GM12878 (cell line): ENCODE measurements at regions not wholly inside any gene's neighbourhood (a gene's known extent, or its start where the extent isn't known, plus 50 kb on each side); places are given as distances from the start of the nearest gene placed in this dataset.

Experiments used
- ATAC-seq: fragments of 200-7000 bp; cut with Tn5 transposase; 3 replicates; pipeline ENCODE4 v1.9.1; 2020; ENCODE audit warnings: mild to moderate bottlenecking, moderate library complexity
- BruUV-seq: library from RNA; stranded (reverse); fragments of 400-500 nt; replicated peaks from 2 replicates; lab custom pipeline; 2021; lab: Mats Ljungman, UMichigan
- CTCF ChIA-PET: fragments of 300-600 bp; sonication (Branson Sonifier 250); formaldehyde crosslinking; extraction: SDS; loops from one replicate; lab custom pipeline; 2021; ENCODE audit warnings: inconsistent platforms; lab: Yijun Ruan, JAX
- POLR2A ChIA-PET: fragments of 350-600 bp; formaldehyde crosslinking; extraction: SDS; loops from one replicate; lab custom pipeline; 2021; ENCODE audit warnings: inconsistent platforms; lab: Charles Lee
- RAD21 ChIA-PET: fragments of 300-600 bp; sonication (Branson Sonifier 250); formaldehyde crosslinking; loops from one replicate; lab custom pipeline; 2023; ENCODE audit warnings: antibody characterized with exemption; ENCODE audit not compliant: unreplicated experiment; lab: Charles Lee
- SMC1A ChIA-PET: fragments of 300-600 bp; sonication (Branson Sonifier 250); formaldehyde crosslinking; loops from one replicate; lab custom pipeline; 2023; ENCODE audit not compliant: unreplicated experiment, uncharacterized antibody; lab: Charles Lee
- DNase-seq: peaks from one replicate; pipeline ENCODE4 v3.0.0-alpha.2; 2011; ENCODE audit warnings: low read depth, low spot score
- FAIRE-seq: peaks from 3 replicates; lab custom pipeline; 2011; peaks lifted over from hg19 to GRCh38; lab: Jason Lieb, UNC
- H2AFZ ChIP-seq: 2 replicates; pipeline ENCODE4 v1.6.0; 2011; ENCODE audit warnings: low read depth, low read length, control low read depth; ENCODE audit not compliant: control insufficient read depth
- H3K27ac ChIP-seq: 2 replicates; pipeline ENCODE4 v1.5.1; 2011; ENCODE audit warnings: control low read depth; ENCODE audit not compliant: control insufficient read depth, insufficient read depth
- H3K27me3 ChIP-seq, 2 experiments: replicated peaks in 1 of 2; 2 replicates each; pipeline versions ENCODE4 v1.6.0 to v1.6.1; 2011; ENCODE audit warnings: low read length in 1 of 2; ENCODE audit not compliant: control insufficient read depth in 2 of 2, insufficient read depth in 2 of 2
- H3K36me3 ChIP-seq, 2 experiments: 2 replicates each; pipeline ENCODE4 v1.5.1; 2011; ENCODE audit warnings: low read length in 1 of 2; ENCODE audit not compliant: control insufficient read depth in 2 of 2, insufficient read depth in 2 of 2
- H3K4me1 ChIP-seq: 2 replicates; pipeline ENCODE4 v1.6.1; 2011; ENCODE audit warnings: mild to moderate bottlenecking, low read length, moderate library complexity, mixed read lengths; ENCODE audit not compliant: control insufficient read depth, insufficient read depth
- H3K4me2 ChIP-seq: 2 replicates; pipeline ENCODE4 v1.6.0; 2011; ENCODE audit warnings: control low read depth; ENCODE audit not compliant: control insufficient read depth, insufficient read depth
- H3K4me3 ChIP-seq: fragments of 200-600 bp; sonication (generic); 2 replicates; pipeline ENCODE4 v1.5.1; 2016
- H3K79me2 ChIP-seq: 2 replicates; pipeline ENCODE4 v1.6.0; 2011; ENCODE audit warnings: low read length; ENCODE audit not compliant: control insufficient read depth, insufficient read depth
- H3K9ac ChIP-seq: 2 replicates; pipeline ENCODE4 v1.8.0; 2011; ENCODE audit warnings: low read length, control low read depth, mixed read lengths; ENCODE audit not compliant: control insufficient read depth, insufficient read depth
- H3K9me3 ChIP-seq: replicated peaks from 3 replicates; pipeline ENCODE4 v1.5.1; 2011; ENCODE audit warnings: mild to moderate bottlenecking, low read length; ENCODE audit not compliant: control insufficient read depth, insufficient read depth
- H4K20me1 ChIP-seq: 2 replicates; pipeline ENCODE4 v1.6.0; 2011; ENCODE audit not compliant: control insufficient read depth, insufficient read depth
- EED ChIP-seq: sonication (generic); IDR thresholded peaks from 2 replicates; pipeline ENCODE4 v1.6.1; 2016; ENCODE audit warnings: antibody characterized with exemption, low read depth
- MTA2 ChIP-seq: fragments of 450-650 bp; IDR thresholded peaks from 2 replicates; pipeline ENCODE4 v1.6.1; 2016; ENCODE audit warnings: low read depth, mild to moderate bottlenecking, moderate library complexity
- RAD21 ChIP-seq: IDR thresholded peaks from 2 replicates; pipeline ENCODE4 v1.6.1; 2011; ENCODE audit warnings: mild to moderate bottlenecking, low read depth, low read length, moderate library complexity; ENCODE audit not compliant: insufficient read depth
- RBBP5 ChIP-seq: fragments of 200-600 bp; sonication (generic); conservative IDR thresholded peaks from 2 replicates; pipeline ENCODE4 v1.6.1; 2016
- SMC3 ChIP-seq: IDR thresholded peaks from 2 replicates; pipeline ENCODE4 v1.6.1; 2011; ENCODE audit warnings: low read length, improper control_type of control experiment, borderline replicate concordance
- SP1 ChIP-seq: IDR thresholded peaks from one replicate; pipeline ENCODE4 v1.6.1; 2011; ENCODE audit warnings: low read depth, low read length
- YBX1 ChIP-seq: fragments of 450-650 bp; IDR thresholded peaks from 2 replicates; pipeline ENCODE4 v1.6.1; 2016; ENCODE audit warnings: antibody characterized with exemption
- ZBED1 ChIP-seq: IDR thresholded peaks from 2 replicates; pipeline ENCODE4 v1.6.1; 2016; ENCODE audit warnings: borderline replicate concordance
- WGBS: methylation state at CpG from one replicate; pipeline ENCODE4 v1.1.6; 2016; ENCODE audit warnings: low lambda C conversion rate; ENCODE audit not compliant: insufficient replicate concordance, insufficient coverage; ENCODE audit errors: missing lambda C conversion rate; 5-methylcytosine and 5-hydroxymethylcytosine counted together
- in situ Hi-C: fragments of 300-500 bp; cut with MboI; formaldehyde crosslinking; loops from 9 replicates; pipeline ENCODE4 v1.14.3; 2018; ENCODE audit warnings: mixed read lengths
- intact Hi-C: fragments of 100-400 bp; cut with micrococcal nuclease; formaldehyde crosslinking; loops from one replicate; pipeline ENCODE4 v1.14.2; 2022; ENCODE audit not compliant: unreplicated experiment
- TF ChIP-seq, protein P1 (sequence below), 3 experiments: IDR thresholded peaks in 2 of 3; conservative IDR thresholded peaks in 1 of 3; 2 replicates each; pipeline ENCODE4 v1.5.1; 2011; ENCODE audit warnings: low read depth in 3 of 3, low read length in 3 of 3, mild to moderate bottlenecking in 3 of 3, control low read depth in 2 of 3, moderate library complexity in 2 of 3, inconsistent platforms in 1 of 3, mixed read lengths in 1 of 3; ENCODE audit not compliant: control insufficient read depth in 2 of 3, insufficient read depth in 1 of 3; ENCODE audit errors: extremely low read depth in 1 of 3

DNA sequence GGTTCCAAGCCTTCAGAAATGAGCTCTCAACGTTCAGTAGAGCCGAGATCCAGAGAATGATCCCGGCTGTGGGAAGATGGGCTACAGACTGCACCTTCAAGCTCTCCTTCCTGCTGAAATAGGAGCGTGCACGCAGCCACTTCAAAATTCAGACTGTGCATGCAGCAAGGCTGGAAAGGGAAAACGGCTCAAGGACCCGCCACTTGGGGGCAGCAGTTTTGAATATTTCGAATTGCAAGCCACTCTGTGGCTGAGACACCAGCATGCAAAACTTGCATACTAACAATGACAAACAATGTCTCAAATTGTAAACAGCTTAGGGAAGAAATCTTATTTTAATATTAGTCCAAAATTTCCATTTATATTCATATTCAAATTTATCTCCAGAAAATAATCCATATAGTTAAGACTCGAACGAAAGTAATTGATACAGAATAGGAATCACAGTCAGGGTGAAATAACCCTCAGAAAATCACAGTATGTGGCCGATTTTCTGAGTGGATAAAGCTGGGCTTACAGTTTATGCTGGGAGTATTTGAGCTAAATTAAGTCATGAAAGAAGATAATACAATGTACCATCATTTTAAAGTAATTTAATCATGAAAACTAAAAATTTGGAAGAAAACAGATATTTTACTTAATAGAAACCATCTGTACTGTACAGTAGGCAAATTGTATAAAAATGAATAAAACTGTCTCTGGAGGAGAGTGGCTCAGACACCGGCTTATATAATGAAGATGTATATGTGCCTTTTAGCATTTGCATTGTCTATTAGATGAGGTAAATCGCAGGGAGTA is 137.9 kb upstream of the MKI67 start:
- peak; percentile 43; the same call in 1 of the 2 replicates for TF ChIP-seq SMC3
- TF ChIP-seq MTA2: no peak
- no peak for TF ChIP-seq ZBED1
- TF ChIP-seq EED: no peak
- no peak for TF ChIP-seq YBX1
- TF ChIP-seq, protein P1, sequence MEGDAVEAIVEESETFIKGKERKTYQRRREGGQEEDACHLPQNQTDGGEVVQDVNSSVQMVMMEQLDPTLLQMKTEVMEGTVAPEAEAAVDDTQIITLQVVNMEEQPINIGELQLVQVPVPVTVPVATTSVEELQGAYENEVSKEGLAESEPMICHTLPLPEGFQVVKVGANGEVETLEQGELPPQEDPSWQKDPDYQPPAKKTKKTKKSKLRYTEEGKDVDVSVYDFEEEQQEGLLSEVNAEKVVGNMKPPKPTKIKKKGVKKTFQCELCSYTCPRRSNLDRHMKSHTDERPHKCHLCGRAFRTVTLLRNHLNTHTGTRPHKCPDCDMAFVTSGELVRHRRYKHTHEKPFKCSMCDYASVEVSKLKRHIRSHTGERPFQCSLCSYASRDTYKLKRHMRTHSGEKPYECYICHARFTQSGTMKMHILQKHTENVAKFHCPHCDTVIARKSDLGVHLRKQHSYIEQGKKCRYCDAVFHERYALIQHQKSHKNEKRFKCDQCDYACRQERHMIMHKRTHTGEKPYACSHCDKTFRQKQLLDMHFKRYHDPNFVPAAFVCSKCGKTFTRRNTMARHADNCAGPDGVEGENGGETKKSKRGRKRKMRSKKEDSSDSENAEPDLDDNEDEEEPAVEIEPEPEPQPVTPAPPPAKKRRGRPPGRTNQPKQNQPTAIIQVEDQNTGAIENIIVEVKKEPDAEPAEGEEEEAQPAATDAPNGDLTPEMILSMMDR (IDR thresholded peaks at IDR 0.05 in 2 of 3, conservative IDR thresholded peaks at IDR 0.05 in 1 of 3; ENCODE audit: control insufficient read depth in 2 of 3, extremely low read depth in 1 of 3, insufficient read depth in 1 of 3, low read depth in 3 of 3, low read length in 3 of 3): peak; percentile 56 to 66 (median 65)
- TF ChIP-seq RBBP5: no peak
- peak; percentile 52 for TF ChIP-seq RAD21
- TF ChIP-seq SP1: no peak
- in situ Hi-C loops (no loop called here), intact Hi-C loops (loop anchor here (5.0 to 10.0 kb wide), 2 partner anchors 268 to 591 kb away; no protein-coding TSS in a partner anchor)
- ChIA-PET POLR2A (no interaction called here), RAD21 (no interaction called here), CTCF (interaction anchor here (1.0 to 1.1 kb wide), 2 partner anchors 16 to 231 kb away, joined by 3 to 4 read pairs; no protein-coding TSS in a partner anchor), SMC1A (interaction anchor here (0.6 kb wide), 1 partner anchor 9 kb away, joined by 3 read pairs; no protein-coding TSS in a partner anchor)
- H3K9me3 ChIP-seq: no peaks in the 10 kb centered on the region
- 17% methylated on average over 13 of the region's 13 CpGs for WGBS
- H3K27ac ChIP-seq: no peak overlapping the region
- no peaks in the 10 kb centered on the region for H3K79me2 ChIP-seq
- H4K20me1 ChIP-seq: no peaks in the 10 kb centered on the region
- H3K9ac ChIP-seq: no peak overlapping the region
- ATAC-seq (peak; percentile 88), FAIRE-seq (peak; percentile 84), DNase-seq (no peak)
- H2AFZ ChIP-seq: no peak overlapping the region
- no peaks in the 10 kb centered on the region for H3K36me3 ChIP-seq
- H3K4me2 ChIP-seq: no peak overlapping the region
- H3K4me3 ChIP-seq: no peak overlapping the region
- BruUV-seq: no TSS peak
- no peaks in the 10 kb centered on the region for H3K4me1 ChIP-seq
- H3K27me3 ChIP-seq: peaks cover 0 to 2% of the 10 kb centered on the region in 2 experiments; a peak in 1 of 4 replicates
